ENCODE measurements at regions not wholly inside any gene's neighbourhood (a gene's known extent, or its start where the extent isn't known, plus 50 kb on each side); places are given as distances from the start of the nearest gene placed in this dataset.

- H3K4me3 ChIP-seq (ENCODE audit: low read length), result no peak overlapping the region
- H3K9ac ChIP-seq (ENCODE audit: low read length), result no peak overlapping the region
Measured at GRCh38 chr7:47681249-47681810, 99.4 kb upstream of the TNS3 start.

More at GRCh38 chr7:47681249-47681810, 99.4 kb upstream of the TNS3 start:
- H3K36me3 ChIP-seq (ENCODE audit: insufficient read depth, low read length), result no peaks in the 10 kb centered on the region
- no peaks in the 10 kb centered on the region for H3F3A ChIP-seq (ENCODE audit: insufficient read depth, low read length, poor library complexity, severe bottlenecking)
- H3K27me3 ChIP-seq (ENCODE audit: insufficient read depth, low read depth, low read length), result no peaks in the 10 kb centered on the region
- no peak overlapping the region for H2AFZ ChIP-seq (ENCODE audit: low read depth, low read length)
- TF ChIP-seq TAF1 (IDR thresholded peaks at IDR 0.05; ENCODE audit: low read depth), result no peak
- no peak for TF ChIP-seq RAD21 (conservative IDR thresholded peaks at IDR 0.05)
- TF ChIP-seq REST (IDR thresholded peaks at IDR 0.05; ENCODE audit: borderline replicate concordance), result no peak
- TF ChIP-seq POLR2AphosphoS5 (IDR thresholded peaks at IDR 0.05), result no peak
- TF ChIP-seq SMC3 (conservative IDR thresholded peaks at IDR 0.05; ENCODE audit: poor library complexity), result no peak
- TF ChIP-seq CTCF (IDR thresholded peaks at IDR 0.05; ENCODE audit: poor library complexity, severe bottlenecking), result no peak
- no peak for TF ChIP-seq EZH2 (IDR thresholded peaks at IDR 0.05; ENCODE audit: borderline replicate concordance, insufficient read depth, low read length, poor library complexity, severe bottlenecking)
- no peak for TF ChIP-seq MXI1 (conservative IDR thresholded peaks at IDR 0.05; ENCODE audit: poor library complexity, severe bottlenecking)
- TF ChIP-seq EP300 (conservative IDR thresholded peaks at IDR 0.05; ENCODE audit: poor library complexity, severe bottlenecking), result no peak
- H3K79me2 ChIP-seq (replicated peaks; ENCODE audit: insufficient read depth, low read length), result no peaks in the 10 kb centered on the region
- H3K9me2 ChIP-seq (ENCODE audit: insufficient read depth, low read length), result no peaks in the 10 kb centered on the region
- H3K9me3 ChIP-seq (ENCODE audit: low read length), result no peaks in the 10 kb centered on the region
- H3K27ac ChIP-seq (ENCODE audit: low read length), result no peak overlapping the region
- no peak overlapping the region for H3K4me2 ChIP-seq (ENCODE audit: low read length)
- no peaks in the 10 kb centered on the region for H4K20me1 ChIP-seq (ENCODE audit: insufficient read depth)

Data from neural cell (in vitro differentiated cells).